GM12878 (cell line): ENCODE measurements at regions not wholly inside any gene's neighbourhood (a gene's known extent, or its start where the extent isn't known, plus 50 kb on each side); places are given as distances from the start of the nearest gene placed in this dataset.

ENCODE experiments used
- BMI1 ChIP-seq: fragments of 450-650 bp; IDR thresholded peaks from 2 replicates; pipeline ENCODE4 v1.6.1; 2016; ENCODE audit warnings: mild to moderate bottlenecking, moderate library complexity, borderline replicate concordance
- CBX3 ChIP-seq: fragments of 200-600 bp; sonication (generic); IDR thresholded peaks from 2 replicates; pipeline ENCODE4 v1.6.1; 2016; ENCODE audit warnings: low read depth, borderline replicate concordance
- LARP7 ChIP-seq: fragments of 450-650 bp; IDR thresholded peaks from 2 replicates; pipeline ENCODE4 v1.6.1; 2017; ENCODE audit warnings: mild to moderate bottlenecking
- MYC ChIP-seq: IDR thresholded peaks from 2 replicates; pipeline ENCODE4 v1.6.1; 2011; ENCODE audit warnings: mild to moderate bottlenecking, low read length, moderate library complexity, inconsistent platforms; ENCODE audit not compliant: insufficient read depth, insufficient replicate concordance, insufficient read length, severe bottlenecking
- SIN3A ChIP-seq: IDR thresholded peaks from 2 replicates; pipeline ENCODE4 v1.6.1; 2012; ENCODE audit warnings: low read depth, low read length, improper control_type of control experiment
- TAF1 ChIP-seq: IDR thresholded peaks from 2 replicates; pipeline ENCODE4 v1.6.1; 2011; ENCODE audit warnings: mild to moderate bottlenecking, low read depth, low read length, borderline replicate concordance
- YY1 ChIP-seq: IDR thresholded peaks from 2 replicates; pipeline ENCODE4 v1.6.1; 2011; ENCODE audit warnings: low read depth, mild to moderate bottlenecking, low read length
- TF ChIP-seq, protein P1 (sequence below), 3 experiments: IDR thresholded peaks in 2 of 3; conservative IDR thresholded peaks in 1 of 3; 2 replicates each; pipeline ENCODE4 v1.5.1; 2011; ENCODE audit warnings: low read depth in 3 of 3, low read length in 3 of 3, mild to moderate bottlenecking in 3 of 3, control low read depth in 2 of 3, moderate library complexity in 2 of 3, inconsistent platforms in 1 of 3, mixed read lengths in 1 of 3; ENCODE audit not compliant: control insufficient read depth in 2 of 3, insufficient read depth in 1 of 3; ENCODE audit errors: extremely low read depth in 1 of 3
- TF ChIP-seq, protein P2 (sequence below): IDR thresholded peaks from 2 replicates; pipeline ENCODE4 v1.6.1; 2012; ENCODE audit warnings: low read depth, low read length, improper control_type of control experiment
- TF ChIP-seq, protein P3 (sequence below): IDR thresholded peaks from 2 replicates; pipeline ENCODE4 v1.6.1; 2012; ENCODE audit warnings: low read depth, low read length, improper control_type of control experiment

DNA sequence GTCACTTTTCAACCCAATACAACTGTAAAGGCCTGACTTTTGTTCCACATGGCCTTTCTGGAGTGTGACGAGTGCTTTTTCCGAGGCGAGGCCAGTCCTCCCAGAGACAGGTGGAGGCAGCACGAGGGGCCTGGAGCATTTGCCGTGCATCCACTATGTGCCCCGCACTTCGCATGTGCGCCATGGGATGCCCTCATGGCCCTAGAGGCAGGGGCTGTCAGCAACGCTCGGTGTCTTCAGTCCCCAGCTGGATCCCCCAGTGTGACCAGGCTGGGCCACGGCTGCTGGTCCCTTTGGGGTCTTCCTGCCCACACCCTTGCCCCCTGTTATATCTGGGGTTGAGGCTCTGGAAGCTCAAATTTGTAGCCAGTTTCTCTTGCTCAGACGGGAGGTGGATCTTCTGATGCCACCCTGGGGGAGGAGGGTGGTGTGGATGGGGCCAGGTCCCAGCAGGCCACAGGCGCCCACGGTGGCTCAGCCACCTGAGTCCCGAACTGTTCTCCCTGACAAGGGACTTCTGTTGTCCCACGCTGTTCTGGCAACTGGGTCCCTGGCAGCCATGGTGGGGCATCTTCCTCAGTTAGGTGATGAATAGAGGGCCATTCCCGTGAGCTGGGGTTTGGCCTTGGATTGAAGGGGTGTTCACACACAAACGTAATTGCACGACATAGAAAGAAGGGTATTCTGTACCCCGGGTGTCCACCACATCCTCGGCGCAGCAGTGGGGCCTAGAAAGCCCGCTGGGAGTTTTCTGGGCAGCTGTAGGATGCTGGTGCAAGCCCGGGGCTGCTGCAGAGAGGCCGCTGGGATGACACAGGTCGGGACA lies 100.9 kb downstream of the CTTN start:
- no peak for TF ChIP-seq SIN3A
- TF ChIP-seq, protein P1, sequence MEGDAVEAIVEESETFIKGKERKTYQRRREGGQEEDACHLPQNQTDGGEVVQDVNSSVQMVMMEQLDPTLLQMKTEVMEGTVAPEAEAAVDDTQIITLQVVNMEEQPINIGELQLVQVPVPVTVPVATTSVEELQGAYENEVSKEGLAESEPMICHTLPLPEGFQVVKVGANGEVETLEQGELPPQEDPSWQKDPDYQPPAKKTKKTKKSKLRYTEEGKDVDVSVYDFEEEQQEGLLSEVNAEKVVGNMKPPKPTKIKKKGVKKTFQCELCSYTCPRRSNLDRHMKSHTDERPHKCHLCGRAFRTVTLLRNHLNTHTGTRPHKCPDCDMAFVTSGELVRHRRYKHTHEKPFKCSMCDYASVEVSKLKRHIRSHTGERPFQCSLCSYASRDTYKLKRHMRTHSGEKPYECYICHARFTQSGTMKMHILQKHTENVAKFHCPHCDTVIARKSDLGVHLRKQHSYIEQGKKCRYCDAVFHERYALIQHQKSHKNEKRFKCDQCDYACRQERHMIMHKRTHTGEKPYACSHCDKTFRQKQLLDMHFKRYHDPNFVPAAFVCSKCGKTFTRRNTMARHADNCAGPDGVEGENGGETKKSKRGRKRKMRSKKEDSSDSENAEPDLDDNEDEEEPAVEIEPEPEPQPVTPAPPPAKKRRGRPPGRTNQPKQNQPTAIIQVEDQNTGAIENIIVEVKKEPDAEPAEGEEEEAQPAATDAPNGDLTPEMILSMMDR (IDR thresholded peaks at IDR 0.05 in 2 of 3, conservative IDR thresholded peaks at IDR 0.05 in 1 of 3; ENCODE audit: control insufficient read depth in 2 of 3, extremely low read depth in 1 of 3, insufficient read depth in 1 of 3, low read depth in 3 of 3, low read length in 3 of 3): no peak
- no peak for TF ChIP-seq LARP7
- TF ChIP-seq MYC: no peak
- TF ChIP-seq, protein P2, sequence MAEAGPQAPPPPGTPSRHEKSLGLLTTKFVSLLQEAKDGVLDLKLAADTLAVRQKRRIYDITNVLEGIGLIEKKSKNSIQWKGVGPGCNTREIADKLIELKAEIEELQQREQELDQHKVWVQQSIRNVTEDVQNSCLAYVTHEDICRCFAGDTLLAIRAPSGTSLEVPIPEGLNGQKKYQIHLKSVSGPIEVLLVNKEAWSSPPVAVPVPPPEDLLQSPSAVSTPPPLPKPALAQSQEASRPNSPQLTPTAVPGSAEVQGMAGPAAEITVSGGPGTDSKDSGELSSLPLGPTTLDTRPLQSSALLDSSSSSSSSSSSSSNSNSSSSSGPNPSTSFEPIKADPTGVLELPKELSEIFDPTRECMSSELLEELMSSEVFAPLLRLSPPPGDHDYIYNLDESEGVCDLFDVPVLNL: no peak
- TF ChIP-seq, protein P3, sequence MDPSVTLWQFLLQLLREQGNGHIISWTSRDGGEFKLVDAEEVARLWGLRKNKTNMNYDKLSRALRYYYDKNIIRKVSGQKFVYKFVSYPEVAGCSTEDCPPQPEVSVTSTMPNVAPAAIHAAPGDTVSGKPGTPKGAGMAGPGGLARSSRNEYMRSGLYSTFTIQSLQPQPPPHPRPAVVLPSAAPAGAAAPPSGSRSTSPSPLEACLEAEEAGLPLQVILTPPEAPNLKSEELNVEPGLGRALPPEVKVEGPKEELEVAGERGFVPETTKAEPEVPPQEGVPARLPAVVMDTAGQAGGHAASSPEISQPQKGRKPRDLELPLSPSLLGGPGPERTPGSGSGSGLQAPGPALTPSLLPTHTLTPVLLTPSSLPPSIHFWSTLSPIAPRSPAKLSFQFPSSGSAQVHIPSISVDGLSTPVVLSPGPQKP: no peak
- no peak for TF ChIP-seq YY1
- no peak for TF ChIP-seq CBX3
- no peak for TF ChIP-seq BMI1
- TF ChIP-seq TAF1: no peak
